Fibroblast of the aortic adventitia (primary cell): ENCODE measurements at regions not wholly inside any gene's neighbourhood (a gene's known extent, or its start where the extent isn't known, plus 50 kb on each side); places are given as distances from the start of the nearest gene placed in this dataset.
"Not testable (repeated sequence)": the region's sequence is repeated elsewhere in the genome, so short reads cannot be mapped to it uniquely, and the experiment has no call there.

ENCODE experiments used
- DNase-seq: peaks from one replicate; pipeline ENCODE4 v3.0.0-alpha.2; 2010; ENCODE audit warnings: low read depth
- H3K4me3 ChIP-seq: 2 replicates; pipeline ENCODE4 v1.5.1; 2011; ENCODE audit warnings: low read depth, mild to moderate bottlenecking, control low read depth, low read length, moderate library complexity
- TF ChIP-seq, protein P1 (sequence below): IDR thresholded peaks from 2 replicates; pipeline ENCODE4 v1.5.1; 2011; ENCODE audit warnings: mild to moderate bottlenecking, low read length, control low read depth, inconsistent platforms; ENCODE audit not compliant: insufficient read depth

DNA sequence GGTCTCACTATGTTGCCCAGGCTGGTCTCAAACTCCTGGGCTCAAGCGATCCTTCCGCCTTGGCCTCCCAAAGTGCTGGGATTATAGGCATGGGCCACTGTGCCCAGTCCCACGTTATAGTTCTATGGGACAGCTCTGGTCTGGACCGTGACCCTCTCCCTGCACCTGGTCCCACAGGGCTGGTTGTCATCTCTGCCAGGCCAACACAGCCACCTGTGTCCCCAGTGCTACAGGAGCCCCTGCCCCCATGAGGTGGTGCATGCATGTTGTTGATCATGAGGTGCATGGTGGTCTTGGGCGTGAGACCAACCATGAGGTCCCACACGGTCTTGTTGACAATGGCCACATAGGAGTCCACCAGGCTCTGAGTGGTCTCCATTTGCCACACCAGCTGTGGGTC lies 51.0 kb upstream of the UBE2Q2 start:
- not testable (repeated sequence) for H3K4me3 ChIP-seq, DNase-seq

DNA sequence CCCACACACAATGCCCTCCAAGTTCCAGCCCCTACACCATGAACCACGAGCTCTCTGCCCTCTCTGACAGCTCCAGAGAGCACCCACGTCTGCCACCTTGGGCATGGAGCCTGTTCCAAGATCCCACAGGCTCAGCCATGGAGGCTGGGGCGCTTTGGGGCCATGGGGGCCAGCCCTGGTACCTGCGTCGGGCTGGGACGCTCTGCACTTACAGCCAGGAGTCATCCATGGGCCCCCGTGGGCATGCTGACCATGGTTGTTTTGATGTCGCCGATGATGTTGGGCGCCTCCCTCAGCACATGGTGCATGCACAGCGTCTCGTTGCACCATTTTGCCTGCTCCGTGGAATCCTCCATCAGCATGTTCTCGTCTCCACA lies 51.9 kb upstream of the UBE2Q2 start:
- no peak for DNase-seq
- no peak overlapping the region for H3K4me3 ChIP-seq
- TF ChIP-seq, protein P1, sequence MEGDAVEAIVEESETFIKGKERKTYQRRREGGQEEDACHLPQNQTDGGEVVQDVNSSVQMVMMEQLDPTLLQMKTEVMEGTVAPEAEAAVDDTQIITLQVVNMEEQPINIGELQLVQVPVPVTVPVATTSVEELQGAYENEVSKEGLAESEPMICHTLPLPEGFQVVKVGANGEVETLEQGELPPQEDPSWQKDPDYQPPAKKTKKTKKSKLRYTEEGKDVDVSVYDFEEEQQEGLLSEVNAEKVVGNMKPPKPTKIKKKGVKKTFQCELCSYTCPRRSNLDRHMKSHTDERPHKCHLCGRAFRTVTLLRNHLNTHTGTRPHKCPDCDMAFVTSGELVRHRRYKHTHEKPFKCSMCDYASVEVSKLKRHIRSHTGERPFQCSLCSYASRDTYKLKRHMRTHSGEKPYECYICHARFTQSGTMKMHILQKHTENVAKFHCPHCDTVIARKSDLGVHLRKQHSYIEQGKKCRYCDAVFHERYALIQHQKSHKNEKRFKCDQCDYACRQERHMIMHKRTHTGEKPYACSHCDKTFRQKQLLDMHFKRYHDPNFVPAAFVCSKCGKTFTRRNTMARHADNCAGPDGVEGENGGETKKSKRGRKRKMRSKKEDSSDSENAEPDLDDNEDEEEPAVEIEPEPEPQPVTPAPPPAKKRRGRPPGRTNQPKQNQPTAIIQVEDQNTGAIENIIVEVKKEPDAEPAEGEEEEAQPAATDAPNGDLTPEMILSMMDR: no peak

DNA sequence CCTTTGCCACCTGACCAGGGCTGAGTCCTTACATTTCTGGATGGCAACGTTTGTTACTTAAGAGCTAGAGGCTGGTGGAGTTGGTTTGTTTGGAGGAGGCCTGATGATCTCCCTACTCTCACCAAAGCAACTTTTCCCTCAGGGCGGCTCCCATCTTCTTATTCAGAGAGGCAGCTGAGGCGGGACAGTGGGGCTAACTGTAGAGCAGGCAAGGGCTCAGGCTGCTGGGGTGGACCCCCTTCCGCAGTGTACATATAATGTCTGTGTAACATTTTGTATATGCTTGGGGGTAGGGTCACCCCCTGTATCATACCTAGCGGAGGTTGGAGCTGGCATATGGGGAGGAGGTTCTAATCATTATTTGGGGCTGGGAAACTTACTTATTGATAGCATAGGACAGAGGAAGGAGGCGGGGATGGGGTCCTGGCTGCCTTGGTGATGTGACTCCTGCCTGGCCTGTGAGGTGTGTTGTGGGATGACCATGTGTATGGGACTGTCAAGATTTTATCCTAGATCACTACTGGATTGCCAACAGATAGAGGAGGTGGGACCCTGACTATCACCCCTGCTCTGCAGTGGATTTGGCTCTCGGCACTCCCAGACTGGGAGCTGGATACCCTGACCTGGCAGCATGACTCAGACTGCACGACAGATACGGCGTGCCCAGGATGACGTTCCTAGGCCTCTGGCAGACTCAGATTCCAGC lies 52.5 kb upstream of the UBE2Q2 start:
- H3K4me3 ChIP-seq: no peak overlapping the region
- DNase-seq: no peak
- TF ChIP-seq, protein P1: no peak

DNA sequence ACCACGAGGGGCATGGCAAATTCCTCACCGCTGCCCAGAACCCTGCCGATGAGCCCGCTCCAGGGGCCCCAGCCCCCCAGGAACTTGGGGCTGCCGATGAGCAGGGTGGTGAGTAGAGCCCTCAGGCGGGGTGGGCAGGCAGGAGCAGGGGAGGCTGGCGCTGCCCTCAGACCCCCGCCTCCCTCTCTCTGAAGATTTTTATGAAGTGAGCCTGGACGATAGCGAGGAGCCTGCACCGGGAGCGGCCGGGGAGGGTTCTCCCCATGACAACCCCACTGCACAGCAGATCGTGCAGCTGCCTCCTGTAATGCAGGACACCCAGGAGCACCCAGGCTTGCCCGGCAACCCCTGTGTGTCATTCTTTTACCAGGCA lies 56.7 kb upstream of the UBE2Q2 start:
- DNase-seq: no peak
- H3K4me3 ChIP-seq: no peak overlapping the region
- TF ChIP-seq, protein P1: no peak

DNA sequence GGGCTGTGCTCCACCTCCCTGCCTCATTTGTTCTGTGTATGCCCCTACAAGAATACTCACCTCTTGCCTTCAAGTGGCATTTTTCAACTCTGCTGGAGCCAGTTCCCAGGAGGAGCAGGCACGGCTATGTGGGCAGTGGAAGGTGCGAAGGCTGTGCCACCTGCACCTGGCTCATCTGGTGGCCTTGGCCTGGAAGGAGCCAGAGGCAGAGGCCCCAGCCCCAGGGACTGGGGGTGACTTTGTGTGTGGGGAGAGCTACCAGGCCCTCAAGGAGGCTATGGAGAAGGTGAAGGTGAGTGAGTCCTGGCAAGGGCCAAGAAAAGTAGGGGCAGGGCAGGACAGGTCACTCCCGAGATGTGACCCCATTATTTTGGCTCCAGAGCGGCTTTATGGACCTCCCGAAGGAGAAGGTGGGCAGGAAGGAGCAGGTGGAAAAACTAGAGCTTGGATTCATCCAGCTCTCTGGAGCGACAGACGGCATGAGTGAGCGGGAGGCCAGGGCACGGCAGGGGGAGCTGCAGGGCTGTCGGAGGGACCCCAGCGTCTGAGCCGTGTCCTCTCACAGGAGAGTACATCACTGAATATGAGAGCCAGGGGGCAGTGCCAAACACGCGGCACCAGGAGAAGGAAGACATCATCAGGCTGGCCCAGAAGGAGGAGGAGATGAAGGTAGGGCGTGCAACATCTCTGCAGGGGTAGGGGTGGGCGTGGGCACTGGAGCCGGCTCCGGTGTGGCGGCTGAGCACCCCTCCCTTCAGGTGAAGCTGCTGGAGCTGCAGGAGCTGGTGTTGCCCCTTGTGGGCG lies 57.3 kb upstream of the UBE2Q2 start:
- TF ChIP-seq, protein P1: no peak
- no peak for DNase-seq
- no peak overlapping the region for H3K4me3 ChIP-seq

DNA sequence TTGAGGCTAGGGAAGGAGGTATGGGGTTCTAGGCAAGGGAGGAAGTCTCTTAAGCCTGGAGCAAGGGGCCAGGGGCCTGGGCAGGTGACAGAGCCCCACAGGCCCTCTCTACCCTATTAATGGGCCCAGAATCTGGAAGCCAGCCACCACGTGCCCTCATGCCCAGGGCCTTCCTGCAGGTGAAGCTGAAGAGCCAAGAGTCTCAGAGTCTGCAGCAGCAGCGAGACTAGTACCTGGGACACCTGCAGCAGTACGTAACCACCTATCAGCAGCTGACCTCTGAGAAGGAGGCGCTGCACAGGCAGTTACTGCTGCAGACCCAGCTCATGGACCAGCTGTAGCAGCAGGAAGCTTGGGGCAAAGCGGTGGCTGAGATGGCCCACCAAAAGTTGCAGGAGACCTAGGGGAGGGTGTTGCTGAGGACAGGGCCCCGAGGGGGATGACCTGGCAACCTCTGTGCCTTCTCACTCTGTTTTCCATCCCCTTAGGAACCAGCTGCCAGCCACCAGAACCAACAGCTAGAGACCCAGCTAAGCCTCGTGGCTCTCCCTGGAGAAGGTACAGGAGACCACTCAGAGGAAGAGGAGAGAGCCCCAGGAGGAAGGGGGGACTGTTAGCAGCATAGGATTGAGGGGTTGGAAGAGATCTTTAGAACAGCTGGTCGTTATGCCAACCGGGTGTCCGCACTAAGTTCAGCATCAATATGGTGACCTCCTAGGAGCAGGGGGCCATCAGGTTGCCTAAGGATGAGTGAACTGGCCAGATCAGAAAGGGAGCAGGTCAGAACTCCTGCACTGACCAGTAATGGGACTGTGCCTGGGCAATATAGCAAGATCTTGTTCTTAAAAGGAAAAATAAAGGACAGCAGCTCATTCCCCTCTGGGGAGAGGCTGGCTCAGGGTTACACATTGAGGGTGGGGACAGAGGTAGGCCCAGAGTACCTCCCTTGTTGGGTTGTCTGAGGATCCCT lies 58.5 kb upstream of the UBE2Q2 start:
- not testable (repeated sequence) for DNase-seq

DNA sequence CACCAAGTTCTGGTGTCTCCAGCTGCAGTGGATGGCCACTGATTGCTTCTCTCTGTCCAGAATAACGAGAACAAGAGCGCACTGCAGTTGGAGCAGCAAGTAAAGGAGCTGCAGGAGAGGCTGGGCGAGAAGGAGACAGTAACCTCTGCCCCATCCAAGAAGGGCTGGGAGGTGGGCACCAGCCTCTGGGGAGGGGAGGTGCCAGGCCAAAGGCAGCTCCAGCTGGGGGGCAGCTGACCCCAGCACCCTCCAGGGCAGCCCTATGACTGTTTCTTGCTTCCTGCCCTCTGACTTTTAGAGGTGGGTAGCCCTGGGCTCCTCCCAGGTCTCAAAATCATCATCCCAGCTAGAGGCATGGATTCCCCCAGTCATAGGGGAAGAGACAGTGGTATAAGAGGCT lies 59.7 kb upstream of the UBE2Q2 start:
- H3K4me3 ChIP-seq, DNase-seq: not testable (repeated sequence)

More for the DNA sequence above, 58.5 kb upstream of the UBE2Q2 start:
- H3K4me3 ChIP-seq: not testable (repeated sequence)

DNA sequence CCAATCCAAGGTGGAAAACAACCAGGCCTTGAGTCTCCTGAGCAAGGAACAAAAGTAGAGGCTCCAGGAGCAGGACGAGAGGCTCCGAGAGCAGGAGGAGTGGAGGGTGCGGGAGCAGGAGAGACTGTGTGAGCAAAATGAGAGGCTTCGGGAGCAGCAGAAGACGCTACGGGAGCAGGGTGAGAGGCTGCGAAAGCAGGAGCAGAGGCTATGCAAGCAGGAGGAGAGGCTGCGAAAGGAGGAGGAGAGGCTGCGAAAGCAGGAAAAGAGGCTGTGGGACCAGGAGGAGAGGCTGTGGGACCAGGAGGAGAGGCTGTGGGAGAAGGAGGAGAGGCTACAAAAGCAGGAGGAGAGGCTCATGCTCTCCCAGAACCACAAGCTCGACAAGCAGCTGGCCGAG lies 60.3 kb upstream of the UBE2Q2 start:
- no peak for DNase-seq
- H3K4me3 ChIP-seq: no peak overlapping the region
- TF ChIP-seq, protein P1: no peak

DNA sequence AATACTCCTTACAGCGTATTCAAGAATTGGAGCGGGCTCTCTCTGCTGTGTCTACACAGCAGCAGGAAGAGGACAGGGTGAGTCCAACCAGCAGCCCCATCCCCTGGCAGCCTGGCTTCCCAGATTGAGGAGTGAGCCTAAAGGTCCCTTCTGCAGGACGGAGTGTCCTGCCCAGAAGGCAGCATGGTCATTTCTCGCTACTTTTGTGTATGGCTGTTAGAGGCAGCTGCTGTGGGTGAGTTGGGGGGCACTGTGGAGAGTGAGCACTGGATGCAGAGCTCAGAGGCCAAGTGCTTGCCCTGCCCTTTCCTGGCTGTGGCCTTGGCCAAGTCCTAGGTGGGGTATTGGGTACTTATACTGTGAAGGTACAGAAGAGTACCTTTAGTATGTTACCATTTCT lies 62.3 kb upstream of the UBE2Q2 start:
- not testable (repeated sequence) for DNase-seq, H3K4me3 ChIP-seq
